ENCODE measurements at regions not wholly inside any gene's neighbourhood (a gene's known extent, or its start where the extent isn't known, plus 50 kb on each side); places are given as distances from the start of the nearest gene placed in this dataset.
"Not testable (repeated sequence)": the region's sequence is repeated elsewhere in the genome, so short reads cannot be mapped to it uniquely, and the experiment has no call there.

DNA sequence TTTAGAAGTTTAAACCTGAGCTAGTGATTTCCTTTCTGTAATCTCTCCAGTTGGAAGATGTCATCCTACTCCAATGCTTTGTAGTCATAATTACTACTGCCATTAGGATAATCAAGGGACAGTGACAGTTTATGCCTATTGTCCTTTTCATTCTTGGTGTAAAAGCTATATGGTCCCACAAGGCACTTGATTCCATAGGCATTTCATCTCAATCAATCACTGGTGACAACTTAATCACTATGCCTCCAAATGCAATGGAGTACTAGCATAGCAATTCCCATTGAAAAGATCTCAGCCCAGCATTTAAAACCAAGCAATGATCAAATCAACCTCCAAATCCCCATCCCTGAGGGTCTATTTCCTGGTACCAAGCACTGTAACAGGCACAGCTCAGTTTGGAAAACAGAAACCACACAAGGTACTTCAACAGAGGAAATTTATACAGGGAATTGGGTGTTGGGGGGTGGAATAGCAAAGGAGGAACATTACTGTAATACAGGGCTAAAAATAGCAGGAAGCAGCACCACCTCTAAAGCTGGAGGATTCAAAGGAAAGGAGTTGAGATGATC, 51.0 kb downstream of the FHIP2A start:
- intact Hi-C loops (cut with micrococcal nuclease), result no loop called here
- ATAC-seq (no peak), DNase-seq (no peak)

DNA sequence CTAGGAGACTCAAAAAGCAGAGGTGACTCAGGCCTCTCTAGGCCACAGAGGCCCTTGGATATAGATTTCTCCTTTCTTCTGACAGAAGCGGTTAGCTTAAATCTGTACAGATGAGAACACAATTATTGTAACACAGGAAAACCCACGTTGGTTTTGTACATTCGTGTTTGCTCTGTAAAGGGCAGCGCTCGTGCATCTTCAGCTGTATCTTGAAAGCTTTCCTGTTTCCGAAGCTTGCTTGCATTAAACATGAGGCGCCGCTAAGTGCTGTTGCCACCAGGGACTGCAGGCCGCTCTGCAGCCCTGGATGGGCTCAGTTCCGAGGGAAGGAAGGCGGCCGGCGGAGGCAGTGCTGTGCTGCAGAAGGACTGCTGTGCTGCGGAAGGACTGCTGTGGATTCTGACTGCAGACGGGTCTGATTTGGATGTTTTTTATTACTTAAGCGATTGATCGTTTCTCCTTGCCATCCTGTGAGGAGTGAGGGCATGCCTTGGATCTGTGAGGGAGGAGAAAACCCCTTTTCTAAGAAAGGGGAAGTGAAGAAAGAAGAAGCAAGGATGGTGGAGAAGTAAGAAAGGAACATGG, 53.3 kb downstream of the FHIP2A start:
- peak; percentile 55 for ATAC-seq
- intact Hi-C loops (cut with micrococcal nuclease), result no loop called here
- DNase-seq, result peak; percentile 36

DNA sequence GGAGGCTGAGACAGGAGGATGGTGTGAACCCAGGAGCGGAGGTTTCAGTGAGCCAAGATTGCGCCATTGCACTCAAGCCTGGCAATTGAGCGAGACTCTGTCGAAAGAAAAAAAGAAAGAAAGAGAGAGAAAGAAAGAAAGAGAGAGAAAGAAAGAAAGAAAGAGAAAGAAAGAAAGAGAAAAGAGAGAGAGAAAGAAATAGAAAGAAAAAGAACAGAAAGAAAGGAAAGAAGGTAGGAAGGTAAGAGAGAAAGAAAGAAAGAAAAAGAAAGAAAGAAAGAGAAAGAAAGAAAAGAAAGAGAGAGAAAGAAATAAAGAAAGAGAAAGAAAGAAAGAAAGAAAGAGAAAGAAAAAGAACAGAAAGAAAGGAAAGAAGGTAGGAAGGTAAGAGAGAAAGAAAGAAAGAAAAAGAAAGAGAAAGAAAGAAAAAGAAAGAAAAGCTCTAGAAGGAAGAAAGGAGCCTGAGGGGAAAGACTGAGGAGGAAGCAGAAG, 54.1 kb downstream of the FHIP2A start:
- not testable (repeated sequence) for ATAC-seq, DNase-seq
- intact Hi-C loops (cut with micrococcal nuclease), result loop anchor here (2.0 kb wide), 1 partner anchor 253 kb away; no protein-coding TSS in a partner anchor

DNA sequence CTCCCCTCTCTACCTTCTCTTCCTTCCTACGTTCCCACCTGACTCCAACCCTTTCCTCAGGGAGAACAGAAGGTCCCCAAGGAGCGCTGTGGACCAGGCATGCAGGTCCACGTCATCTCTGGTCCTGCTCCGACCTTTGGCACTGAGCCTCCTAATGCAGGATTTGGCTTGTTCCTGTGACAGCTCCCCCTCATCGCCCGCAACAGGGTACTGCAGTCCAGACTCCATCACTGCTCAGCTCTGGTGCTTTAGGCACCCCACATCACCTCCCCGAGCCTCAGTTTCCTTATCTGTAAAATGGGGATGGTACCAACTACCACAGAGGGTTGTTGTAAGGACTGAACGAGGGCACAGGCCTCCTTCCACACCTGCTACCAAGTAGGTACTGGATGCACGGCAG, 54.6 kb downstream of the FHIP2A start:
- intact Hi-C loops (cut with micrococcal nuclease), result loop anchor here (2.0 kb wide), 1 partner anchor 253 kb away; no protein-coding TSS in a partner anchor
- DNase-seq (no peak), ATAC-seq (no peak)

DNA sequence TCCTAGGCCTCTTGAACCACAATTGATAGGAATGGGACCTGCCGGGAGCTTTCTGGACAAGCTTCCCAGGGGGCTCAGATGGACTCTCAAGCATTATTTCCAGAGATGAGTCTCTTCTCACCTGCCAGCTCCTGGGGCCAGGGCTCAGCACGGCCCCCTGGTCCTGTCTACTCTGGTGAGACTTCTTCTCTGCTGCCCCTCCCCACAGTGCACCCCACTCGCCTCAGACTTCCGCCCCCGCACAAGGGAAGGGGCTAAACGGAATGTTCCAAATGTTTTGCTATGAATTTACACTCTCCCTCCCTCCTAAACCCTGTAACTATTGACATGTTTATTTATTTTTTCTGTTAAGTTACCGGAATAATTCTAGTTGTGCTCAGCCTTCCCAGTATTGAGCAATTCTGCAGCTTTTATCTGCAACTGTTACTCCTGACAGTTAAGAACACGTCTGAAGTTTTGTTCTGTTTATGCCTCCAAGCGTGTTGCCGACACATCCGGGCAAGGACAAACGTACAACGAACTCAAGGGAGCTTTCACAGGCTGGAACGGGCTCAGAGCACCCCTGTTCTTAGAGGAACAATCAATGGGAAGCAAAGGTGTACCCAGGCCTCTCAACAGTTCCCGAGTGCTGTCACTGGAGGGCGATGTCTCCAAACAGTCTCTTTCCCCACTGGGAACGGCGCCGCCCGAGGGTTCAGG, 55.2 kb downstream of the FHIP2A start:
- ATAC-seq (peak; percentile 88), DNase-seq (peak; percentile 72)
- intact Hi-C loops (cut with micrococcal nuclease), result loop anchor here (2.0 kb wide), 1 partner anchor 252 kb away; no protein-coding TSS in a partner anchor

DNA sequence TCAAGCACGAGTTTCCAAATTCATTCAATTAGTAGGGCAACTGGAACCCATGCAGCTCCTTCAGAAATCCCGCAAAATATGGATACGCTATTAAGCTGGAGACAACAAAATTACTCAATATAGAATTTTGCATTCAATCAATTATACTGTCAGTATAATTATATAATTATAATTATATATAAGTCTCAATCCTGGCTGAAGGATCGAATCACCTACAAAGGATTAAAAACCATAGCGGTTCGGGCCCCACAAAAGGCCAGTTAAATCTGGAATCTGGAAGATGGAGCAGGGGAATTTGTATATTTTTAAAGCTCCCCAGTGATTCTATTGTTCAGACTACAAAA, 55.7 kb downstream of the FHIP2A start:
- no peak for DNase-seq
- intact Hi-C loops (cut with micrococcal nuclease), result loop anchor here (2.0 kb wide), 1 partner anchor 252 kb away; no protein-coding TSS in a partner anchor
- ATAC-seq, result no peak

DNA sequence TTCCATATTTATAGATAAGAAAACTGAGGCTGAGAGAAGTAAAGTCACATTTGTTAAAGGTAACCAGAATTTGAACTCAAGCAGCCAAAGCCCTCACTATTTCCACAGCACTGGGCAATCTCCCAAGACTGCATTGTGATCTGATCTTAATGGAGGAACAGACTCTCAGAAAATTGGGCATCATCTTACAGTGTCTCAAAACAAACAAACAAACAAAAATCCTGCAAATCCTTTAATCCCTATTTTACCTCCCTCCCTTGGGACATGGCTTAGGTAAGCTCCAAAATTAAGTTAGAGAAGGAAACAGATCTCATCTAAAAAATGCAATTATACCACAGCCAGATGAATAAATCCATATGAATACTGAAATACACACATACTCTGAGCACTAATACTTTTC, 57.5 kb downstream of the FHIP2A start:
- intact Hi-C loops (cut with micrococcal nuclease), result no loop called here
- no peak for DNase-seq
- ATAC-seq, result no peak

DNA sequence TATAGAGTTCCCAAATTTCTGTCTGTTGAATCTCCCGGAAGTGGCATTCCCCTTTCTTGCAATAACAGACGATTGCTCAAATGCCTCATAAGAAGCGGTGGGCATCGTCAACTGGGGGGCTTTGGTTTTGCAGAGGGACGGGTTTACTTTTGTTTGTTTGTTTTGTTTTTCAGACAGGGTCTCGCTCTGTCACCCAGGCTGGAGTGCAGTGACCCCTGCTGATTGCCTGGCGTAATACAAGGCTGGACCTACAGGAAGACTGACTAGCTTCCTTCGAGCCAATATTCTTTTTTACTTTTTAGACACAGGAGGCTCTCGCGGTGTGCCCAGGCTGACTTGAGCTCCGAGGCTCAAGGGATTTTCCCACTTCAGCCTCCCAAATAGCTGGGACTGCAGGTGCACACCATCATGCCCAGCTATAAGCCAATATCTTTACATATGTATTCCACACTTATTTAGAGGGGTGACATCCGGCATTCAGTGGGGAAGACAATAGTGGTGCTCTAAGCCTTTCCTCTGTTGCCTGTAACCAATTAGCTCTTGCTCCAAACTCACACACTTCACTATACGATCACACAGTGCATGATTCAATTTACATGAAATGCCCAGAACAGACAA, 58.1 kb downstream of the FHIP2A start:
- peak; percentile 40 for DNase-seq
- intact Hi-C loops (cut with micrococcal nuclease), result no loop called here
- ATAC-seq, result peak; percentile 42

DNA sequence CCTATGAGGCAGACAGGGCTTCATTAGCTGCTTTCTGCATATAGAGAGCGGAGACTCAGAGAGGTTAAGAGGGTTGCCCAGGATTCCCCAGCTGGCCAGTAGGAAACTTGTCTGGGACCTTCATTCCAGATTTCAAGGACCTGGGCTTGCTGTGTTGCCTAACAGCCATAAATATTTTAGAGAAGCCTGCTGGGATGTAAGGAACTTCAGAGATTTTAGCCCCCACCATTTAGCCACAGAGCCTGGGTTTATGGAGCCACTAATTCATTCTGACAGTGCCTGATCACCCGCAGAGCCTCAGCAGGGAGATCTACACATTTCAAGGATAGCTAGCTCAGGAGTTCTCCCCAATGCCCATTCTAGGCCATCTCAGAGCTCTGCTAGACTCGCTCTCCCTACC, 56.6 kb upstream of the TRUB1 start:
- intact Hi-C loops (cut with micrococcal nuclease), result no loop called here

DNA sequence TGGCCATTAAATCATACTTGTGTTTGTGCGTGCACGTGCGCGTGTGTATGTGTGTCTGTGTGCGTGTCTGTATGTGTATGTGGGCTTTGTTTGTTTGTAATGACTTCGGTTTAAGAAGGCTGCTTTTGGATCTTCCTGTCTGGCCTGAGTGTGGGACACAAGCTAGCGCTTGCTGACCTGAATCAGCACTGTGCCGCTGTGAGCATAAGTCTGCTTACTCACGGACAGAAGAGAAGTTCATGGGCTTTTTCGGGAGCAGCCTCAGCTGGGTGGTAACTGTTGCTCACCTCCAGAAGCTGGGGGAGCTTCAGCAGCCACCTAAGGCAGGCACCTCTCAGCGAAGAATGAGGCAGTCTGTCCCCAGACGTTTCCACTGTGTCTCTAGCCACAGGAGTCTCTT, 56.1 kb upstream of the TRUB1 start:
- intact Hi-C loops (cut with micrococcal nuclease), result no loop called here

More for the DNA sequence above, 56.6 kb upstream of the TRUB1 start:
- DNase-seq (no peak), ATAC-seq (no peak)

DNA sequence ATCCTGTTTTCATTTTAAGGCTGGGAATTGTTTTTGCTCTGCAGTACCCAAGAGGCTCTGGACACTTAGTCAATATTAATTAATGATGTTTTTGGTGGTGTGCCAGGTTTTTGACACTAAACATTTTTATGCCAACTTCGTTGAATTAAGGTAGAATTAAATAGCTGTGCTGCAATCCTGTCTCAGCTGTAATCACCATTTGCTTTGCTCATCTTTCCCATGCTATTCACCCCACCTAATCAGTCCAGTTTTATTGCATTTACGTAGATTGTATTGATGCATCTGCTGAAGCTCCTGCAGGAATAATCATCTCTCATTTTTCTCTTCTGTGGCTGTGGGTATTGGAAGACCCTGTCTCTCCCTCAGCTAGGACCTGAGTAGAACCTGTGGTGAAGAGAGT, 52.6 kb upstream of the TRUB1 start:
- intact Hi-C loops (cut with micrococcal nuclease), result no loop called here
- DNase-seq (no peak), ATAC-seq (no peak)

More for the DNA sequence above, 56.1 kb upstream of the TRUB1 start:
- ATAC-seq (no peak), DNase-seq (no peak)
